Activated naive CD8-positive, alpha-beta T cell treated with anti-CD3 and anti-CD28 coated beads, Interleukin-2, amount 10 ng/mL, durations not matched to agents 7 days and 5 days (primary cell): ENCODE measurements at regions not wholly inside any gene's neighbourhood (a gene's known extent, or its start where the extent isn't known, plus 50 kb on each side); places are given as distances from the start of the nearest gene placed in this dataset.
"Not testable (repeated sequence)": the region's sequence is repeated elsewhere in the genome, so short reads cannot be mapped to it uniquely, and the experiment has no call there.

ENCODE experiments used
- ATAC-seq: fragments of 150-1000 bp; cut with Tn5 transposase; one replicate; pipeline ENCODE4 v1.10.0; 2021; ENCODE audit warnings: low read depth, moderate library complexity
- POLR2A ChIA-PET: fragments of 350-600 bp; sonication (Branson Sonifier 250); formaldehyde crosslinking; loops from one replicate; lab custom pipeline; 2021; ENCODE audit warnings: antibody characterized with exemption; lab: Charles Lee
- DNase-seq: peaks from one replicate; pipeline ENCODE4 v3.0.0; 2021
- H3K27ac Mint-ChIP-seq: one replicate; pipeline ENCODE4 v1.8.0; 2022; ENCODE audit warnings: mild to moderate bottlenecking, mixed read lengths
- H3K27me3 Mint-ChIP-seq: one replicate; pipeline ENCODE4 v1.8.0; 2022; ENCODE audit warnings: mild to moderate bottlenecking, moderate library complexity, mixed read lengths
- H3K36me3 Mint-ChIP-seq: one replicate; pipeline ENCODE4 v1.8.0; 2021; ENCODE audit warnings: mild to moderate bottlenecking, mixed read lengths
- H3K4me1 Mint-ChIP-seq: one replicate; pipeline ENCODE4 v1.8.0; 2021; ENCODE audit warnings: mixed read lengths
- H3K4me3 Mint-ChIP-seq: one replicate; pipeline ENCODE4 v1.8.0; 2022; ENCODE audit warnings: mild to moderate bottlenecking, moderate library complexity, mixed read lengths
- H3K9me3 Mint-ChIP-seq: one replicate; pipeline ENCODE4 v1.8.0; 2021; ENCODE audit warnings: mixed read lengths

DNA sequence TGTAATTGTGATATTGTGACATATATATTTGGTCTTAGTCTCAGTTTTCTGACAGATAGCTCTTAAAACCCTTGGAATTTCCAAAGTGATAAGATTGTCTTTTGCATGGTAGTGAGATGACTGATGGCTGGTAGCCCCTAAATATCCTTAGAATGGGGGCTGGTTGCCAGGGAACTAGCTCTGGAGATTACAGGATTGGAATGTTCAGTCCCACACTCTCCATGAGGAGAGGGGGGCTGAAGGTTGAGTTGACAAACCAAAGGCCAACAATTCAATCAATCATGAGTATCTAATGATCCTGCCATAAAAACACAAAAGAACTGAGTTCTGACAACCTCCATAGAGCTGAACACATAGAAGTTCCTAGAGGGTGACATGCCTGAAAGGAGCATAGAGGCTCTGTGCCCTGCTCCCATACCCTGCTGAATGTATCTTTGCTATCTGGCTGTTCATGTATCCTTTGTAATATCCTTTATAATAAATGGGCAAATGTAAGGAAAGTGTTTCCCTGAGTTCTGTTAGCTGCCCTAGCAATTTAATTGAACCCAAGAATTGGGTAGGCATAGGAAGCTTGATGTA lies 1680.3 kb upstream of the PIK3C3 start:
- Mint-ChIP-seq H3K27ac (no peak overlapping the region), H3K27me3 (no peaks in the 10 kb centered on the region), H3K9me3 (no peaks in the 10 kb centered on the region), H3K36me3 (no peaks in the 10 kb centered on the region), H3K4me1 (no peaks in the 10 kb centered on the region), H3K4me3 (no peak overlapping the region)
- POLR2A ChIA-PET, result no interaction called here
- DNase-seq, result no peak
- ATAC-seq, result no peak

DNA sequence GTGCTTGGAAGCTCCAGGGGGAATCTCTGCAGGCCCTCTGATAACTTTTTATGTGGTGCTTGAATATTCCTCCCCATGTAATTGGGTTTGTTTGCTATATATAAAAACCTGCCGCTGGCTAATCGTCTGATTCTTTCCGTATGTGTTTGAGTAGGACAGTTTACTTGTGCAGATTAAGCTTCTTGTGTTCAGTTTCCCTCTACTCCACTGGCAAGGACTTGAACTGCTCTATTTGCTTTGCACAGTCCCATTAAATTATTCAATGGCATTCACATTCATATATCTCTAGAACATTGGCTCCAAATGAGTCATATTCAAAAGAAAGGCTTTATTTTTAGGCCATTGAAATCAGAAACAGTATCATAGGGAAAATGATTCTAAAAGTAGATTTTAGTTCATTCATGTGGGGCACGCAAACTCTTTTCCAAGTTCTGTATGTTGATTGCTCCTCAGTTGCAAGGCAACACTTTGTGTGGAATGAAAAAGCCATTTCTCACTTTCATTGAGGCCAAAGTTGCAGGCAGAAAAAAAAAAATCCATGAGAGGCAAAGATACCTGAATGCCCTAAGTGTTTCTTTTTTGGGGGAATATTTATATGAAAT lies 1682.3 kb upstream of the PIK3C3 start:
- DNase-seq (no peak), ATAC-seq (no peak)
- Mint-ChIP-seq H3K27ac (no peak overlapping the region), H3K36me3 (no peaks in the 10 kb centered on the region), H3K4me3 (no peak overlapping the region), H3K27me3 (no peaks in the 10 kb centered on the region), H3K9me3 (no peaks in the 10 kb centered on the region), H3K4me1 (no peaks in the 10 kb centered on the region)
- POLR2A ChIA-PET, result no interaction called here

DNA sequence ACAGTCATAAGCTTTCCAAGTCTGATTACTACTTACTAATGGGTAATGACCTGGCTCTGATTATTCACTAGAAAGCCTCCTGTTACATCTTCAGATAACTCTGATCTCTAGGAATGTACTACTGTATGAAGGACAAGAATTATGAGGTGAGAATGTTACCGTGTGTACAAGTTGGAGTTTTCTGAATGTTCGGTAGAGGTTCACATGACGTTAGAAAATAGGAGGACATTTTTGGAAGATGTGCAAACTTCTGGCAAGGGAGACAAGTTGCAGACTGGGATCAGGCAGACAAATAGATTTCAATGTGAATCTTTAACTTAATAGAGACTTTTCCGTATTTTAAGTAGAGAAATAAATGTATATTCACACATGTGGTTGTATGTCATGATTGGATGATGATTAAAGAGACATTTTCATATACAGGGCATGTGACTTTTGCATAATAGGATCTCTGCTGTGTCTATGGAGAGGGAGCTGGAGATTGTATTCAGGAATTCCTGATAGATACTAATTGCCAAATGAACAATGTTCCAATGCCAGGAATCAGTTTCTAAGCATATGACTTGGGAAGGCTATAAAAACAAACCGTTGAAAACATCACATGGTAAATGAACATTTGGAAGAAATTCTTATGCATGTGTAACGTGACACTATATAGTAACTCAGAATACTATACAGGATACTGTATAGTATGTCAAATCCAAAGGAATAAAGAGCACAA lies 1695.8 kb upstream of the PIK3C3 start:
- POLR2A ChIA-PET, result no interaction called here
- Mint-ChIP-seq H3K4me3 (no peak overlapping the region), H3K27ac (no peak overlapping the region), H3K4me1 (no peaks in the 10 kb centered on the region), H3K27me3 (no peaks in the 10 kb centered on the region), H3K9me3 (peaks cover 2% of the 10 kb centered on the region), H3K36me3 (no peaks in the 10 kb centered on the region)
- no peak for DNase-seq
- ATAC-seq, result no peak

DNA sequence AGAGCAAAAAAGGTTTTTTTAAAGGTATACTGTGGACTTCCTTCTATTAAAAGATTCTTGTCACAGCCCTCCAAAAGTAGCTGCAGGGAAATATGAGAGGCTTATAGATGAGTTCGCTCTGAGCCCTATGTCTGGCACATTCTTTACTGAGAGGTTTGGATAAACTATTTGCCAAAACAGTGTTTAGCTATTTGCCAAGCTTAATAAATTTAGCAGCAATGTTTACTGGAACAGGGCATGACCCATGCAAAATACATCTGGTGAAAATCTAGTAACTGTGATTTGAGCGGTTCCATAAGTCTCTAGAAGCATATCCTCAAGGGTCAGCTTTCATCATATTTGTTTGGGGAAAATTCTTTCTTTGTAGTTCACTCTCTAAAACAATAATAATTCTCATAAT lies 1696.7 kb upstream of the PIK3C3 start:
- Mint-ChIP-seq H3K9me3 (peaks cover 1% of the 10 kb centered on the region), H3K27me3 (no peaks in the 10 kb centered on the region), H3K27ac (no peak overlapping the region), H3K4me3 (no peak overlapping the region), H3K36me3 (no peaks in the 10 kb centered on the region), H3K4me1 (no peaks in the 10 kb centered on the region)
- ATAC-seq (no peak), DNase-seq (no peak)
- POLR2A ChIA-PET, result no interaction called here

DNA sequence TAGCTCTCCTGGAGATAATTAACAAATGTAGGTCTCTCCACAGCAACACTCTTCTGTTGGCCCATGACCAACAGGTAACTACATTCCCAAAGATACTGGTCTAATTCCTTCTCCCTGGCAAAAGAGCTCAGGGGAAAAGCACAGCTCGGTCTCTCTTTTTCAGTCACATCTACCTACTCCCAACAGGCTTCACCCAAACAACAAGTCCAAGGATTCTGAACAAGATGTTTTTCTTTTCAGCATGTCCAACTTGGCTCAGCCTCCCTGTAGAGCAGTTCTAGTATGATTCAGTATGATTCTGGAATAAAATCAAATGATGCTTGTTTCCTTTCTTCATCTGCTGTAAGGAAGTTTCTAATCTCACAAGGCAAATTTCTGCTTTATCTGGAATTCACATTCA lies 1704.8 kb upstream of the PIK3C3 start:
- no peaks in the 10 kb centered on the region for H3K4me1 Mint-ChIP-seq
- no peak overlapping the region for H3K4me3 Mint-ChIP-seq
- H3K36me3 Mint-ChIP-seq, result no peaks in the 10 kb centered on the region
- H3K9me3 Mint-ChIP-seq, result peaks cover 1% of the 10 kb centered on the region
- no peaks in the 10 kb centered on the region for H3K27me3 Mint-ChIP-seq
- no peak overlapping the region for H3K27ac Mint-ChIP-seq
- no peak for DNase-seq
- ATAC-seq, result no peak
- POLR2A ChIA-PET, result no interaction called here

DNA sequence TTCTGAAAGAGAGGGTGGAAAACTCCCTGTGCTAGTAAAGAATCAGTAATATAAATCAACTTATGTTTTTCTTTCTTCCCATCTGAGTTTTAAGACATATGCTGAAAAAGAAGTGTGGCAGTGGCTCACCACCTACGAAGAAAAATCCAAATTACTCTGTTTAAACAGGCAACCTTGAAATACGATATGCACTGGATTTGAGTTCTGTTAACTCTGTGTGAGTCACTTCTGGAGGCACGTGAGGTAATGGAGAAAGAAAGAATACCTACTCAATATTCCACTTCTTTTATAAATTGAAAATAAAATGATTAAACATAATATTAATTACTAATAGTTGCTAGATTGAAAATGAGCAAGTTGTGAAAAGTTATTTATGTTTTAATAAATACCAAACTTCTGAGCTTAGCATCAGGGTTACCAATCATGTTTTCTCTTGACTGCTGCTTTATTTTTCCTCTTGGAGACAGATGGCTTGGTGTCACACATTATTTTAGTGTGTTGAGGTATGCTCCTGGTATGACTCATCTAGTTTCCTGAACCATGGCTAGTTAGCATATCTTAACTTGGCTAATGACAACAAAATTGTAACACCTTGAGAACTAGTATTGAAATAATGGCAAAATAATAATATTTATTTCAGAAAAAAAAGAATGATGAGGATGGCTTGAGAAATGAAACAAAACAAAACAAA lies 1705.5 kb upstream of the PIK3C3 start:
- H3K9me3 Mint-ChIP-seq, result peaks cover 1% of the 10 kb centered on the region
- no peaks in the 10 kb centered on the region for H3K27me3 Mint-ChIP-seq
- no peak for DNase-seq
- POLR2A ChIA-PET, result no interaction called here
- ATAC-seq, result no peak
- H3K27ac Mint-ChIP-seq, result no peak overlapping the region
- no peak overlapping the region for H3K4me3 Mint-ChIP-seq
- H3K36me3 Mint-ChIP-seq, result no peaks in the 10 kb centered on the region
- H3K4me1 Mint-ChIP-seq, result no peaks in the 10 kb centered on the region

DNA sequence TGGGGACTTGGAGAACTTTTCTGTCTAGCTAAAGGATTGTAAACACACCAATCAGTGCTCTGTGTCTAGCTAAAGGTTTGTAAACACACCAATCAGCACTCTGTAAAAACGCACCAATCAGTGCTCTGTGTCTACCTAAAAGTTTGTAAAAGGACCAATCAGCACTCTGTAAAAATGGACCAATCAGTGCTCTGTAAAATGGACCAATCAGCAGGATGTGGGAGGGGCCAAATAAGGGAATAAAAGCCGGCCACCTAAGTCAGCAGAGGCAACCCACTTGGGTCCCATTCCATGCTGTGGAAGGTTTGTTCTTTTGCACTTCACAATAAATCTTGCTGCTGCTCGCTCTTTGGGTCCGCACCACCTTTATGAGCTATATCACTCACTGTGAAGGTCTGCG lies 1709.4 kb upstream of the PIK3C3 start:
- H3K9me3 Mint-ChIP-seq, H3K4me3 Mint-ChIP-seq, POLR2A ChIA-PET, DNase-seq, H3K4me1 Mint-ChIP-seq, ATAC-seq, H3K27ac Mint-ChIP-seq, H3K27me3 Mint-ChIP-seq, H3K36me3 Mint-ChIP-seq: not testable (repeated sequence)

DNA sequence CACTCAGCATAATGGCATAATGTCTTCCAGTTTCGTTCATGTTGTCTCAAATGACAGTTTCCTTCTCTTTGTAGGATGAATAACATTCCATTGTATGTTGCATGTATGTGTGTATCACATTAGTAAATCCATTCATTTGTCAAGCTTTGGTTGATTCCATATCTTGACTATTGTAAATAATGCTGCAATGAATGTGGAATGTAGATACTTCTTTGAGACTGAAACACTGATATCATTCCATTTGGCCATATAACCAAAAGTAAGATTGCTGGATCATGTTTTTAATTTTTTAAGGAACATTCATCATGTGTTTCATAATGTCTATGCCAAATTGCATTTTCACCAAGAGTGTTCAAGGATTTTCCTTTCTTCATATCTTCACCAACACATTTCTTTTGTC lies 1711.4 kb upstream of the PIK3C3 start:
- H3K4me1 Mint-ChIP-seq, result no peaks in the 10 kb centered on the region
- H3K36me3 Mint-ChIP-seq, result no peaks in the 10 kb centered on the region
- DNase-seq (no peak), ATAC-seq (no peak)
- no peaks in the 10 kb centered on the region for H3K27me3 Mint-ChIP-seq
- H3K4me3 Mint-ChIP-seq, result no peak overlapping the region
- peaks cover 2% of the 10 kb centered on the region for H3K9me3 Mint-ChIP-seq
- no peak overlapping the region for H3K27ac Mint-ChIP-seq
- POLR2A ChIA-PET, result no interaction called here

DNA sequence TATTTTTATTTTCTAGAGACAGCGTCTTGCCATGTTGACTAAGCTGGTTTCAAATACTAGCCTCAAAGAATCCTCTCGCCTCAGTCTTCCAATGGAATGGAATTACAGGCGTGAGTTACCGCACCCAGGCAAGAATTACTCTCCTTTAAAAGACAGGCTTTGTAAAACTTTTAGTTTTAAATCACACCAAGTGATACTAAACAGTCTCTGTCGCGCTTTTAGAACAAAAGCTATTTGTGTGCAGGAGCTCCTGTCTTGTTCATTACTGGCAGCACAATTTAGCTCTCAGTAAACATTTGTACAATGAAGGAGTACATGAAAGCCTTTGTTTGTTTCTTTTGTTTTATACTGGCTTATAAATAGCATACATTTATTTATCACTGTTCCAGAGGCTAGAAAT lies 1719.2 kb upstream of the PIK3C3 start:
- POLR2A ChIA-PET, result no interaction called here
- Mint-ChIP-seq H3K4me3 (no peak overlapping the region), H3K27me3 (no peaks in the 10 kb centered on the region), H3K36me3 (no peaks in the 10 kb centered on the region), H3K9me3 (peaks cover 2% of the 10 kb centered on the region), H3K4me1 (no peaks in the 10 kb centered on the region), H3K27ac (no peak overlapping the region)
- DNase-seq (no peak), ATAC-seq (no peak)

DNA sequence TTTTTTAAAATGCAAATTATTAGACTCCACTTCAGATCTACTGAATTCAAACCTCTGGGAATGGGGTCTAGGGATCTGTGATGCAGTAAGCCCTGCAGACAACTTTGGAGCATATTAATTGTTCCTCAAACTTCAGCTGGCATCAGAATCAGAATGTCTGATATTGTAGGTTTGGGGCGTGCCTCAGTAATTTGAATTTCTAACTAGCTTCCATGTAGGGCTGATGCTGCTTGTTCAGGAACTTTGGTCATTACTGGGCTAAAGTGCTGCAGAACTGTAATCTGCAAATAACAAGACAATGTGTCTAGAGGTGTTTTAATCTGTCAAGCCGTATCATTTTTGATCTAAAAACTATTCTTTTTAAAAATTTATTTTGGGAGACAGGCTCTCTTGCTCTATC lies 1719.7 kb upstream of the PIK3C3 start:
- DNase-seq (no peak), ATAC-seq (no peak)
- Mint-ChIP-seq H3K36me3 (no peaks in the 10 kb centered on the region), H3K4me3 (no peak overlapping the region), H3K27me3 (no peaks in the 10 kb centered on the region), H3K4me1 (no peaks in the 10 kb centered on the region), H3K27ac (no peak overlapping the region), H3K9me3 (peaks cover 1% of the 10 kb centered on the region)
- POLR2A ChIA-PET, result no interaction called here

DNA sequence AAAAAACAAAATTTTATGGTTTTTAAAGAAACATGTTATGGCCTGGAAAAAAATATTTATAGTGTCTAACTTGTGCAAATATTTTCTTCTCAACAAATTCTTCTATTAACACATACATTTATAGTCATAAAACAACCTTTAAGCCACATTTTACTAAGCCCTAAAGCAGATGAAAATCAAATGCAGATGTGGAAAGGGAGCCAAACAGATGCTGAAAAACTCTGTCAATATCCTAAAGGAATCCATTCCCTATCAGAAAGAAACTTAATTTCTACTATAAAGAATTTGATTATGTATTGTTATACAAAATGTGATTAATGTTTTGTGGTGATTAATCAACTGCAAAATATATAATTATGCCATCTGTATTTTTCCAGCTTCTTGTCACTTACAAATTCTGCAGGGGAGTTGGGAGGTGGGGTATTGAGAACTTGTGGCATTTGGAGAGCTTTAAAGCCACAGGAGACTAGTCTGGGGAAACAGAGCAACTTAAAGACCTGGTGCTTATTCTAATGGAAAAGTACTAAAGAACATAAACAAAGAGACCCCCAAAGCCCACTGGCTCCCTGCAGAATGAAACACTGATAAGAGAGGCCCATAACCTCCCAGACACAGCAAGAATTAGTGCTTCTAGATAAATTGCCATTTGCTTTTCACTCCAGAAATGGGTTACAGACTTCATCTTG lies 1721.0 kb upstream of the PIK3C3 start:
- ATAC-seq, result no peak
- Mint-ChIP-seq H3K4me1 (no peaks in the 10 kb centered on the region), H3K36me3 (no peaks in the 10 kb centered on the region), H3K9me3 (no peaks in the 10 kb centered on the region), H3K27ac (no peak overlapping the region), H3K4me3 (no peak overlapping the region), H3K27me3 (no peaks in the 10 kb centered on the region)
- DNase-seq, result no peak
- POLR2A ChIA-PET, result no interaction called here

DNA sequence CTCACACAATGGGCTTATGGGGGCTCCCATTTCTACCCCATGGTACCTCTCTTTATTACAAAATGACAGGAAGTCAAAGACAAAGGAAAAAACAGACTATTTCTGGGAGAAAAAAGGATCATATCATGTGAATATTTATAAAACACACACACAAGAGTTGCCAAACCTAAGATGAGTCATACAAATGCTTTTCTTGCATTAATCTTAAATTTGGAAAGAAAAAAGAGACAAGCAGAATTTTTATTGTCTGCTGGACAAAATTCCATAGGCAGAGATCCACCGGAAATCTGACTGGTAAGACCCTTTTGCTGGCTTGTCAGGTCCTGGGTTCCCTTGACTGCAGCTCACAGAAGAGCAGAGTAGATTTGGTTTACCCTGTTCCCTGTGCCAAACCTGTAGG lies 1732.3 kb upstream of the PIK3C3 start:
- DNase-seq (no peak), ATAC-seq (no peak)
- H3K4me3 Mint-ChIP-seq, result no peak overlapping the region
- POLR2A ChIA-PET, result no interaction called here
- H3K36me3 Mint-ChIP-seq, result no peaks in the 10 kb centered on the region
- peaks cover 1% of the 10 kb centered on the region for H3K9me3 Mint-ChIP-seq
- no peaks in the 10 kb centered on the region for H3K4me1 Mint-ChIP-seq
- no peaks in the 10 kb centered on the region for H3K27me3 Mint-ChIP-seq
- no peak overlapping the region for H3K27ac Mint-ChIP-seq

DNA sequence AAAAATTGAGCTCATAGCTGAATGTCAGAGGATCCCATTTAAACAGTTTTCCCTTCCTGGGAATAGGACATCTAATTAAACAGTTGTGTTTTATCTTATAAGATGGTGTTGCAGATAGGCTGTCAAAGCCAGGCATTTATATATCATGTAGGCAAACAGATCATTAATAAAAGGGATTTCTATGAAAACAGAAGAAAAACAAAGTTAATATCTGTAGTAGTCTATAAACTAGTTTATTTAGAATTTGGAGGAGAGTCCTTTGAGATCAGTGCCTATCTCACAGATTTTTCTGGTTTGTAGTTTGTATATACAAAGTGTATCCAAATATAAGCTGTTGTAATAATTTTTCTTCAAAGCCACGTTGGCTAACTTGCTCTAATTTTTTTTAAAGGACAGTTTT lies 1738.2 kb upstream of the PIK3C3 start:
- H3K27me3 Mint-ChIP-seq, result no peaks in the 10 kb centered on the region
- no peaks in the 10 kb centered on the region for H3K36me3 Mint-ChIP-seq
- no peak overlapping the region for H3K27ac Mint-ChIP-seq
- H3K4me1 Mint-ChIP-seq, result no peaks in the 10 kb centered on the region
- DNase-seq (no peak), ATAC-seq (no peak)
- H3K4me3 Mint-ChIP-seq, result no peak overlapping the region
- POLR2A ChIA-PET, result no interaction called here
- no peaks in the 10 kb centered on the region for H3K9me3 Mint-ChIP-seq
